ENCODE measurements at regions not wholly inside any gene's neighbourhood (a gene's known extent, or its start where the extent isn't known, plus 50 kb on each side); places are given as distances from the start of the nearest gene placed in this dataset.

DNA sequence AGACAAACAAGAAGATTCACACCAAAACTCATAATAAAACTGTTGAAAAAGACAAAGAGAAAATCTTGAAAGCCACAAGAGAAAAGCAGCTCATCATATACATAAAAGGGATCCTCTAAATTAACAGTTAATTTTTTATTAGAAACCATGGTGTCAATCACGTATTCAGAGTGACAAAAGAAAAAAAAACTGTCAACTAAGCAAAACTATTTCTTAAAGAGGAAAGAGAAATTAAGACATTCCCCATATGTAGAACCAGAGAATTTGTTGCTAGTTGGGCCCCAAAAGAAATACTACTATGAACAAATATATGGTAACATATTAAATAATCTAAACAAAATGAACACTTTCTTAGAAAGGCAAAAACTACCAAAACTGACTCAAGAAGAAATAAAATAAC is 74.3 kb upstream of the TENT5A start:
- WGBS: 38% methylated on average over 1 of the region's 1 CpG
- no peak for DNase-seq (ENCODE audit: low spot score)
- no peak overlapping the region for H3K27ac ChIP-seq (ENCODE audit: low read depth in 1 of 2, low read length in 2 of 2)
- TF ChIP-seq EGR1 (IDR thresholded peaks at IDR 0.05; ENCODE audit: low read depth in 2 of 2) (no peak), NR2F2 (IDR thresholded peaks at IDR 0.05) (no peak), YY1 (IDR thresholded peaks at IDR 0.05) (no peak), RXRA (IDR thresholded peaks at IDR 0.05) (no peak), HNF4G (IDR thresholded peaks at IDR 0.05) (no peak), FOXA2 (IDR thresholded peaks at IDR 0.05) (no peak), RAD21 (IDR thresholded peaks at IDR 0.05) (no peak), SP1 (IDR thresholded peaks at IDR 0.05) (no peak), JUND (IDR thresholded peaks at IDR 0.05) (no peak), HNF4A (conservative IDR thresholded peaks at IDR 0.05) (no peak), TAF1 (conservative IDR thresholded peaks at IDR 0.05) (no peak), FOXA1 (IDR thresholded peaks at IDR 0.05) (no peak), GABPA (IDR thresholded peaks at IDR 0.05 in 1 of 2, conservative IDR thresholded peaks at IDR 0.05 in 1 of 2) (no peak)
- TF ChIP-seq, protein P1, sequence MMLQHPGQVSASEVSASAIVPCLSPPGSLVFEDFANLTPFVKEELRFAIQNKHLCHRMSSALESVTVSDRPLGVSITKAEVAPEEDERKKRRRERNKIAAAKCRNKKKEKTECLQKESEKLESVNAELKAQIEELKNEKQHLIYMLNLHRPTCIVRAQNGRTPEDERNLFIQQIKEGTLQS (IDR thresholded peaks at IDR 0.05): no peak
- TF ChIP-seq, protein P2, sequence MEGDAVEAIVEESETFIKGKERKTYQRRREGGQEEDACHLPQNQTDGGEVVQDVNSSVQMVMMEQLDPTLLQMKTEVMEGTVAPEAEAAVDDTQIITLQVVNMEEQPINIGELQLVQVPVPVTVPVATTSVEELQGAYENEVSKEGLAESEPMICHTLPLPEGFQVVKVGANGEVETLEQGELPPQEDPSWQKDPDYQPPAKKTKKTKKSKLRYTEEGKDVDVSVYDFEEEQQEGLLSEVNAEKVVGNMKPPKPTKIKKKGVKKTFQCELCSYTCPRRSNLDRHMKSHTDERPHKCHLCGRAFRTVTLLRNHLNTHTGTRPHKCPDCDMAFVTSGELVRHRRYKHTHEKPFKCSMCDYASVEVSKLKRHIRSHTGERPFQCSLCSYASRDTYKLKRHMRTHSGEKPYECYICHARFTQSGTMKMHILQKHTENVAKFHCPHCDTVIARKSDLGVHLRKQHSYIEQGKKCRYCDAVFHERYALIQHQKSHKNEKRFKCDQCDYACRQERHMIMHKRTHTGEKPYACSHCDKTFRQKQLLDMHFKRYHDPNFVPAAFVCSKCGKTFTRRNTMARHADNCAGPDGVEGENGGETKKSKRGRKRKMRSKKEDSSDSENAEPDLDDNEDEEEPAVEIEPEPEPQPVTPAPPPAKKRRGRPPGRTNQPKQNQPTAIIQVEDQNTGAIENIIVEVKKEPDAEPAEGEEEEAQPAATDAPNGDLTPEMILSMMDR (IDR thresholded peaks at IDR 0.05; ENCODE audit: low read depth, low read length, missing input control): no peak
- TF ChIP-seq, protein P3, sequence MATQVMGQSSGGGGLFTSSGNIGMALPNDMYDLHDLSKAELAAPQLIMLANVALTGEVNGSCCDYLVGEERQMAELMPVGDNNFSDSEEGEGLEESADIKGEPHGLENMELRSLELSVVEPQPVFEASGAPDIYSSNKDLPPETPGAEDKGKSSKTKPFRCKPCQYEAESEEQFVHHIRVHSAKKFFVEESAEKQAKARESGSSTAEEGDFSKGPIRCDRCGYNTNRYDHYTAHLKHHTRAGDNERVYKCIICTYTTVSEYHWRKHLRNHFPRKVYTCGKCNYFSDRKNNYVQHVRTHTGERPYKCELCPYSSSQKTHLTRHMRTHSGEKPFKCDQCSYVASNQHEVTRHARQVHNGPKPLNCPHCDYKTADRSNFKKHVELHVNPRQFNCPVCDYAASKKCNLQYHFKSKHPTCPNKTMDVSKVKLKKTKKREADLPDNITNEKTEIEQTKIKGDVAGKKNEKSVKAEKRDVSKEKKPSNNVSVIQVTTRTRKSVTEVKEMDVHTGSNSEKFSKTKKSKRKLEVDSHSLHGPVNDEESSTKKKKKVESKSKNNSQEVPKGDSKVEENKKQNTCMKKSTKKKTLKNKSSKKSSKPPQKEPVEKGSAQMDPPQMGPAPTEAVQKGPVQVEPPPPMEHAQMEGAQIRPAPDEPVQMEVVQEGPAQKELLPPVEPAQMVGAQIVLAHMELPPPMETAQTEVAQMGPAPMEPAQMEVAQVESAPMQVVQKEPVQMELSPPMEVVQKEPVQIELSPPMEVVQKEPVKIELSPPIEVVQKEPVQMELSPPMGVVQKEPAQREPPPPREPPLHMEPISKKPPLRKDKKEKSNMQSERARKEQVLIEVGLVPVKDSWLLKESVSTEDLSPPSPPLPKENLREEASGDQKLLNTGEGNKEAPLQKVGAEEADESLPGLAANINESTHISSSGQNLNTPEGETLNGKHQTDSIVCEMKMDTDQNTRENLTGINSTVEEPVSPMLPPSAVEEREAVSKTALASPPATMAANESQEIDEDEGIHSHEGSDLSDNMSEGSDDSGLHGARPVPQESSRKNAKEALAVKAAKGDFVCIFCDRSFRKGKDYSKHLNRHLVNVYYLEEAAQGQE (IDR thresholded peaks at IDR 0.05): no peak
- TF ChIP-seq, protein P4, sequence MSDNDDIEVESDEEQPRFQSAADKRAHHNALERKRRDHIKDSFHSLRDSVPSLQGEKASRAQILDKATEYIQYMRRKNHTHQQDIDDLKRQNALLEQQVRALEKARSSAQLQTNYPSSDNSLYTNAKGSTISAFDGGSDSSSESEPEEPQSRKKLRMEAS (IDR thresholded peaks at IDR 0.05): no peak
- TF ChIP-seq, protein P5, sequence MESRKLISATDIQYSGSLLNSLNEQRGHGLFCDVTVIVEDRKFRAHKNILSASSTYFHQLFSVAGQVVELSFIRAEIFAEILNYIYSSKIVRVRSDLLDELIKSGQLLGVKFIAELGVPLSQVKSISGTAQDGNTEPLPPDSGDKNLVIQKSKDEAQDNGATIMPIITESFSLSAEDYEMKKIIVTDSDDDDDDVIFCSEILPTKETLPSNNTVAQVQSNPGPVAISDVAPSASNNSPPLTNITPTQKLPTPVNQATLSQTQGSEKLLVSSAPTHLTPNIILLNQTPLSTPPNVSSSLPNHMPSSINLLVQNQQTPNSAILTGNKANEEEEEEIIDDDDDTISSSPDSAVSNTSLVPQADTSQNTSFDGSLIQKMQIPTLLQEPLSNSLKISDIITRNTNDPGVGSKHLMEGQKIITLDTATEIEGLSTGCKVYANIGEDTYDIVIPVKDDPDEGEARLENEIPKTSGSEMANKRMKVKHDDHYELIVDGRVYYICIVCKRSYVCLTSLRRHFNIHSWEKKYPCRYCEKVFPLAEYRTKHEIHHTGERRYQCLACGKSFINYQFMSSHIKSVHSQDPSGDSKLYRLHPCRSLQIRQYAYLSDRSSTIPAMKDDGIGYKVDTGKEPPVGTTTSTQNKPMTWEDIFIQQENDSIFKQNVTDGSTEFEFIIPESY (IDR thresholded peaks at IDR 0.05): no peak
- no peaks in the 10 kb centered on the region for H3K36me3 ChIP-seq (ENCODE audit: control insufficient read depth in 4 of 4, insufficient read depth in 3 of 4, low read depth in 1 of 4, low read length in 3 of 4)
- peaks cover 0 to 14% (median 10%) of the 10 kb centered on the region in 4 donors for H3K4me1 ChIP-seq (ENCODE audit: control insufficient read depth in 4 of 4, insufficient read depth in 4 of 4, low read length in 3 of 4)
- H3K27me3 ChIP-seq (ENCODE audit: control insufficient read depth in 4 of 4, insufficient read depth in 4 of 4, low read length in 3 of 4): no peaks in the 10 kb centered on the region
- H3K4me3 ChIP-seq (ENCODE audit: low read depth in 1 of 3, low read length in 3 of 3): no peak overlapping the region
- no peaks in the 10 kb centered on the region for H3K9me3 ChIP-seq (ENCODE audit: control insufficient read depth in 4 of 4, low read length in 3 of 4)
- no peak overlapping the region for H3K9ac ChIP-seq (ENCODE audit: low read depth in 1 of 2, low read length in 2 of 2)

Measured in liver (tissue), 8 donors.